ENCODE measurements at regions not wholly inside any gene's neighbourhood (a gene's known extent, or its start where the extent isn't known, plus 50 kb on each side); places are given as distances from the start of the nearest gene placed in this dataset.

DNA sequence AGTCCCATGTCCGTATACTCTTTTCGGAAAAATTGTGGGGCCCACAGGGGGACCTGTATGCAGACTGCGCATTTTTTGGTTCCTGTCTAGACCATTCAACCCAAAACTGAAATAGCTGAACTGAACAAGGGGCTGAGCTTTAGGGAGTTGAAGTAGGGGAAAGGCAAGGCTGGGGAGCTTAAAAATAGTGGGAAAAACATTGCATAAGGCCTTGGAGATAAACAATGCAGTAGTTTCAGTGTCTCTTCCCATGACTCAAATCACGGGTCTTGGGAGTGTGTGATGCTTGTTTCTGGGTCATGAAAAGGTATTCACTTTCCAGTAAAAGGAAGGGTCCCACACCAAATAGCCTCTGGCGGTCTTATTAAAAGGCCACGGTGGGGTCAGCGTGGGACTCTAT is 402.8 kb upstream of the SALL1 start:
- Mint-ChIP-seq H3K9me3 (peaks cover 0 to 16% (median 5%) of the 10 kb centered on the region in 8 donors), H3K36me3 (no peaks in the 10 kb centered on the region), H3K4me1 (no peaks in the 10 kb centered on the region), H3K27me3 (no peaks in the 10 kb centered on the region), H3K27ac (no peak overlapping the region), H3K4me3 (no peak overlapping the region)
- Histone ChIP-seq H3K9me3 (ENCODE audit: control insufficient read depth in 1 of 2, low read length in 2 of 2) (no peaks in the 10 kb centered on the region), H3K36me3 (ENCODE audit: insufficient read depth, low read length) (no peaks in the 10 kb centered on the region), H3K4me3 (ENCODE audit: low read length in 2 of 2) (no peak overlapping the region), H3K4me1 (ENCODE audit: insufficient read depth, low read length) (no peaks in the 10 kb centered on the region), H3K27me3 (ENCODE audit: insufficient read depth, low read length) (no peaks in the 10 kb centered on the region), H3K27ac (ENCODE audit: low read depth, low read length) (no peak overlapping the region)
- intact Hi-C loops (cut with micrococcal nuclease): no loop called here
- ChIA-PET POLR2A (ENCODE audit: partially characterized antibody) (no interaction called here), CTCF (ENCODE audit: partially characterized antibody) (no interaction called here)
- DNase-seq: no peak

DNA sequence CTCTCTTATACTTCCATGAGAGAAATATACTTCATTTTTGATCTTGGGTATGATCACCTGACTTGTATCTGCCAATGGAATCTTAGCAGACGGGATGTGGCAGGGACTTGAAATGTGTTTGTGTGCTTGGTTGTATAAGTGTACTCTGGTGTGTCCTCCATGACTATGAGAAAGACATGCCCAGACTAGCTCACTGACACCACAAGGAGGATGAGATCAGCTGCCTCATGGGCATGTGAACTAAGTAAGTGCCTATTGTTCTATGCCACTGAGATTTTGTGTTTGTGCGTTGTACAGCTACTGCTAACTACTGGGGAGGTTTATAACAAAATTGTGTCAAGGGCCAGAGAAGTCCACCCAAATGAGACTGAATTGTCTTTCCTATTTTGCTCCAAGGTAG is 402.2 kb upstream of the SALL1 start:
- POLR2A ChIA-PET (ENCODE audit: partially characterized antibody): no interaction called here
- Mint-ChIP-seq H3K9me3 (peaks cover 0 to 16% (median 6%) of the 10 kb centered on the region in 8 donors), H3K4me1 (no peaks in the 10 kb centered on the region), H3K27ac (no peak overlapping the region), H3K4me3 (no peak overlapping the region), H3K36me3 (no peaks in the 10 kb centered on the region), H3K27me3 (no peaks in the 10 kb centered on the region)
- no peak overlapping the region for H3K4me3 ChIP-seq (ENCODE audit: low read length in 2 of 2)
- no peak overlapping the region for H3K27ac ChIP-seq (ENCODE audit: low read depth, low read length)
- H3K27me3 ChIP-seq (ENCODE audit: insufficient read depth, low read length): no peaks in the 10 kb centered on the region
- intact Hi-C loops (cut with micrococcal nuclease): no loop called here
- no peaks in the 10 kb centered on the region for H3K4me1 ChIP-seq (ENCODE audit: insufficient read depth, low read length)
- no peaks in the 10 kb centered on the region for H3K36me3 ChIP-seq (ENCODE audit: insufficient read depth, low read length)
- H3K9me3 ChIP-seq (ENCODE audit: control insufficient read depth in 1 of 2, low read length in 2 of 2): no peaks in the 10 kb centered on the region
- no peak for DNase-seq
- CTCF ChIA-PET (ENCODE audit: partially characterized antibody): no interaction called here

DNA sequence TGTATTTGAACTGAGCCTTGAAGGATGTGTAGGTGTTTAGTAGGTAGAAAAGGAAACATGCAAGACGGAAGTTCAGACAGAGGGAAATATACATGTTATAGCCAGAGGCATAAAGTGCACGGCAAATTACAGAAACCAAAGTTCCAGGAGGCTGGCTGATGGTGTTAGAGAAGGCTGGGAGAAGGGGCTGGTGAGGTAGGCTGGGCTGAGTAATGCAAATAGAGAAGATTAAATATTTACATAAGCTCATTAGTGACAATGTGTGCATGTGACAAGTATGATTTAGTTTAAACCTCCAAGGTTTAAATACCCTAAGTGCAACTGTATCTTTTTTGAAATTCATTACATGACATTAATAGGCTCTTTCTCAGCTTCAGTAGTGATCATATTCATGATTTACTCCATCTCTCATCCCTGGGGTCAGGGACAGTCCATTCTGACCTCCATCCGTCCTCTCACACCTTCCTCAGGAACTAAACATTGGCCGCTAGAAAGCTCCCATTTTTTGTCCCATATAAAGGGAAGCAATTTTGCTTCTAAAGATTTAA is 399.8 kb upstream of the SALL1 start:
- H3K9me3 ChIP-seq (ENCODE audit: control insufficient read depth in 1 of 2, low read length in 2 of 2): no peaks in the 10 kb centered on the region
- Mint-ChIP-seq H3K4me3 (no peak overlapping the region), H3K4me1 (no peaks in the 10 kb centered on the region), H3K36me3 (no peaks in the 10 kb centered on the region), H3K27me3 (no peaks in the 10 kb centered on the region), H3K27ac (no peak overlapping the region), H3K9me3 (peaks cover 0 to 18% (median 2%) of the 10 kb centered on the region in 8 donors)
- no peaks in the 10 kb centered on the region for H3K36me3 ChIP-seq (ENCODE audit: insufficient read depth, low read length)
- no peak overlapping the region for H3K4me3 ChIP-seq (ENCODE audit: low read length in 2 of 2)
- ChIA-PET POLR2A (ENCODE audit: partially characterized antibody) (no interaction called here), CTCF (ENCODE audit: partially characterized antibody) (no interaction called here)
- no peak overlapping the region for H3K27ac ChIP-seq (ENCODE audit: low read depth, low read length)
- H3K4me1 ChIP-seq (ENCODE audit: insufficient read depth, low read length): no peaks in the 10 kb centered on the region
- intact Hi-C loops (cut with micrococcal nuclease): no loop called here
- DNase-seq: no peak
- H3K27me3 ChIP-seq (ENCODE audit: insufficient read depth, low read length): no peaks in the 10 kb centered on the region

DNA sequence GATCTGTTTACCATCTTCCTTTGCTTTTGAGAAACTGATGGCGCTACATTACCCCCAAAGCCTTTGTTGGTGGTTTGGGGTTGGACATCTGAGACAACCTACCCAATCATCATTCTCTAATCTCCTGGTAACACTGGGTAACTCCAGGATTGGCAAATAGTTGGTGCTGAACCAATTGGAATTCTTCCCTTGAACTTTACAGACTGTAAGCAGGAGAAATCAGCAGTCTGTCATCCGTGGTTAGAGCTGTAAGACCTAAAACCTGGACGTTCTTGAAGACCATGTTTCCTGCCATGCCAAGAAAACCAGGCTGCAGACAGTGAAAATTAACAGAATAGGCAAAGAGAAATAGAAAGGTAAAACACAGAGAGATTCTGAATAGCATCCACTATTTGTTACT is 398.8 kb upstream of the SALL1 start:
- Histone ChIP-seq H3K27ac (ENCODE audit: low read depth, low read length) (no peak overlapping the region), H3K27me3 (ENCODE audit: insufficient read depth, low read length) (no peaks in the 10 kb centered on the region), H3K36me3 (ENCODE audit: insufficient read depth, low read length) (no peaks in the 10 kb centered on the region), H3K4me1 (ENCODE audit: insufficient read depth, low read length) (no peaks in the 10 kb centered on the region), H3K4me3 (ENCODE audit: low read length in 2 of 2) (no peak overlapping the region), H3K9me3 (ENCODE audit: control insufficient read depth in 1 of 2, low read length in 2 of 2) (no peaks in the 10 kb centered on the region)
- Mint-ChIP-seq H3K36me3 (no peaks in the 10 kb centered on the region), H3K27me3 (no peaks in the 10 kb centered on the region), H3K4me1 (no peaks in the 10 kb centered on the region), H3K27ac (no peak overlapping the region), H3K4me3 (no peak overlapping the region), H3K9me3 (peaks cover 0 to 13% (median 3%) of the 10 kb centered on the region in 8 donors)
- ChIA-PET POLR2A (ENCODE audit: partially characterized antibody) (no interaction called here), CTCF (ENCODE audit: partially characterized antibody) (no interaction called here)
- no peak for DNase-seq
- intact Hi-C loops (cut with micrococcal nuclease): no loop called here

DNA sequence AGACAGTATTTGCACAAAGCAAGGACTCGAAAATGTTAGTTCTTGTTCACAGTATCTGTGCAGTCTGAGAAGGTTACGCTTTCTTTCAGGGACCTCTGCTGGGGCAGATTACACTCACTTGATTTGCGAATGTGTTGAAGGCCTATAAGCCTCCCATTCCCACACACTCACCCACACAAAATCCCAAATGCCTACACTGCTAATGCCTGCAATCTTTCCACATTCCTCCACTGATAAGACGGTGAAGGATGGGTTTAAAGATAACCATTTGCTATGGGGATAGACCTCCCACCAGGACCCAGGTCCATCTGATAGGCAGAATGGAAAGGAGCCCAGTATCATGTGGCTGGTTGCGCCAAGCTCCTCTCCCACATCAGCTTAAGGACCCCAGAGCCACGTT is 394.9 kb upstream of the SALL1 start:
- Histone ChIP-seq H3K27me3 (ENCODE audit: insufficient read depth, low read length) (no peaks in the 10 kb centered on the region), H3K36me3 (ENCODE audit: insufficient read depth, low read length) (no peaks in the 10 kb centered on the region), H3K4me3 (ENCODE audit: low read length in 2 of 2) (no peak overlapping the region), H3K27ac (ENCODE audit: low read depth, low read length) (no peak overlapping the region), H3K9me3 (ENCODE audit: control insufficient read depth in 1 of 2, low read length in 2 of 2) (no peaks in the 10 kb centered on the region), H3K4me1 (ENCODE audit: insufficient read depth, low read length) (no peaks in the 10 kb centered on the region)
- Mint-ChIP-seq H3K4me1 (no peaks in the 10 kb centered on the region), H3K4me3 (no peak overlapping the region), H3K27ac (no peak overlapping the region), H3K36me3 (no peaks in the 10 kb centered on the region), H3K9me3 (peaks cover 0 to 23% (median 4%) of the 10 kb centered on the region in 8 donors), H3K27me3 (no peaks in the 10 kb centered on the region)
- intact Hi-C loops (cut with micrococcal nuclease): no loop called here
- ChIA-PET POLR2A (ENCODE audit: partially characterized antibody) (no interaction called here), CTCF (ENCODE audit: partially characterized antibody) (no interaction called here)
- no peak for DNase-seq

DNA sequence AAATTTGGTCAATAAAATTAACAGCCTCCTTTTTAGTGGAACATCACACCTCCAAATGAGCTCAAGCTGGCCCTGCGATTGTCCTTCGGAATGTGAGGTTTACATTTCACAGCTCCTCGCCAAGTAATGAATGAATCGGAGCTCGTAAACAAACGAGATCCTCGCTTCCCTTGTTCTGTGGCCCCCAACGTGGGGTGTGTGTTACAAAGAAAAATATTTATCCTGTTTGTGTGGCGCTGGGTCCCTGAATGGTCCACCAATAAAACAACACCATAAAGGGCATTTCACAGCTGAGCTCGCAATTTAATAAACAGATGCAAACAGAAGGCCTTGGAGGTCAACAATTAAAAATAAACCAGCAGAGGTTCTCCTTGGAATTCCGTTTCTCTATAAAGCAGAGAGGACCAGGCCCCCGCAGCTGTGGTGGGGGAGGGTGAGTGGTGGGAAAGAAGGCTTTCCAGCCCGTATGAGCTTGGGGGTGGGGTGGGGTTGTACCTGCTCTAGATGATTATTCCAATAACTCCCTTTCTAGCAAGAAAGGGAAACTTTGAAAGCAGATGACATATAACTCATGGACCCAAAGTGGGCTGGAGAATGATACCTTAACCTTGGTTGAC is 393.9 kb upstream of the SALL1 start:
- POLR2A ChIA-PET (ENCODE audit: partially characterized antibody): no interaction called here
- intact Hi-C loops (cut with micrococcal nuclease): no loop called here
- H3K36me3 Mint-ChIP-seq: no peaks in the 10 kb centered on the region
- DNase-seq: no peak
- H3K4me1 Mint-ChIP-seq: no peaks in the 10 kb centered on the region
- Histone ChIP-seq H3K4me3 (ENCODE audit: low read length in 2 of 2) (no peak overlapping the region), H3K27ac (ENCODE audit: low read depth, low read length) (no peak overlapping the region), H3K36me3 (ENCODE audit: insufficient read depth, low read length) (no peaks in the 10 kb centered on the region), H3K9me3 (ENCODE audit: control insufficient read depth in 1 of 2, low read length in 2 of 2) (no peaks in the 10 kb centered on the region), H3K27me3 (ENCODE audit: insufficient read depth, low read length) (no peaks in the 10 kb centered on the region), H3K4me1 (ENCODE audit: insufficient read depth, low read length) (no peaks in the 10 kb centered on the region)
- no peaks in the 10 kb centered on the region for H3K27me3 Mint-ChIP-seq
- no peak overlapping the region for H3K4me3 Mint-ChIP-seq
- no peak overlapping the region for H3K27ac Mint-ChIP-seq
- CTCF ChIA-PET (ENCODE audit: partially characterized antibody): no interaction called here
- H3K9me3 Mint-ChIP-seq: peaks cover 0 to 23% (median 4%) of the 10 kb centered on the region in 8 donors

DNA sequence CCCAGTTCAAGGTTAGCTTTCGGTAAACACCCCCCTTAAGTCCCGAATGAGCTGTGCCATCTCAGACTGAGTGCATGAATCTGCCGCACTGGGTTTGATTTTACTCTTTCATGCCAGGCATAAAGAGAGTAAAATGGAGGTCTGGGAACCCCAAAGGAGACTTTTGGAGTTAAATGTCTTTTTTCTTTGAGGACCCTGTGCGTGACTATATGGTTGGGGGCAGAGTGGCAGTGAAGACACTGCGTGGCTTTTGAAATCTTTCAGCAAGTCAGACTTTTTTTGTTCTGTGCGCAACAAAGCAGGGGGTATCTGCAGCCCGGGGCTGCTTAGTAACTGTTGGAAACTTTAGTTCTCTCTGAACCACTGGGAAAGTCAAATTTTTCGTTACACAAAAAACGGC is 392.9 kb upstream of the SALL1 start:
- Histone ChIP-seq H3K36me3 (ENCODE audit: insufficient read depth, low read length) (no peaks in the 10 kb centered on the region), H3K4me1 (ENCODE audit: insufficient read depth, low read length) (no peaks in the 10 kb centered on the region), H3K27me3 (ENCODE audit: insufficient read depth, low read length) (no peaks in the 10 kb centered on the region), H3K27ac (ENCODE audit: low read depth, low read length) (no peak overlapping the region), H3K9me3 (ENCODE audit: control insufficient read depth in 1 of 2, low read length in 2 of 2) (no peaks in the 10 kb centered on the region), H3K4me3 (ENCODE audit: low read length in 2 of 2) (no peak overlapping the region)
- Mint-ChIP-seq H3K4me1 (no peaks in the 10 kb centered on the region), H3K27me3 (no peaks in the 10 kb centered on the region), H3K36me3 (no peaks in the 10 kb centered on the region), H3K4me3 (no peak overlapping the region), H3K9me3 (peaks cover 0 to 23% (median 3%) of the 10 kb centered on the region in 8 donors), H3K27ac (no peak overlapping the region)
- intact Hi-C loops (cut with micrococcal nuclease): no loop called here
- POLR2A ChIA-PET (ENCODE audit: partially characterized antibody): no interaction called here
- CTCF ChIA-PET (ENCODE audit: partially characterized antibody): no interaction called here
- no peak for DNase-seq

Measured in CD4-positive, alpha-beta memory T cell (primary cell).